Mesenchymal stem cell (in vitro differentiated cells and primary cell): ENCODE measurements at regions not wholly inside any gene's neighbourhood (a gene's known extent, or its start where the extent isn't known, plus 50 kb on each side); places are given as distances from the start of the nearest gene placed in this dataset.

Experiments
- DNase-seq: peaks from one replicate; pipeline ENCODE4 v3.0.0-alpha.2; 2013
- H2AFZ ChIP-seq: one replicate; pipeline ENCODE4 v1.6.1; 2013; ENCODE audit warnings: low read depth, mild to moderate bottlenecking, control low read depth, inconsistent platforms, low read length, moderate library complexity
- H2AK5ac ChIP-seq: 2 replicates; pipeline ENCODE4 v1.6.1; 2013; ENCODE audit warnings: low read length, moderate library complexity, mild to moderate bottlenecking, inconsistent platforms; ENCODE audit not compliant: severe bottlenecking
- H2BK120ac ChIP-seq: one replicate; pipeline ENCODE4 v1.6.1; 2013; ENCODE audit warnings: low read depth, mild to moderate bottlenecking, inconsistent platforms, low read length, moderate library complexity
- H2BK12ac ChIP-seq, 2 experiments: one replicate each; pipeline ENCODE4 v1.6.1; 2013; ENCODE audit warnings: inconsistent platforms in 2 of 2, low read length in 2 of 2, mild to moderate bottlenecking in 2 of 2, moderate library complexity in 2 of 2, control low read depth in 1 of 2
- H2BK15ac ChIP-seq: one replicate; pipeline ENCODE4 v1.6.1; 2013; ENCODE audit warnings: mild to moderate bottlenecking, low read depth, inconsistent platforms; ENCODE audit not compliant: poor library complexity, severe bottlenecking
- H2BK5ac ChIP-seq: 2 replicates; pipeline ENCODE4 v1.6.1; 2013; ENCODE audit warnings: low read depth, mild to moderate bottlenecking, low read length, control low read depth, inconsistent platforms; ENCODE audit not compliant: poor library complexity, severe bottlenecking
- H3K14ac ChIP-seq, 2 experiments: one replicate each; pipeline ENCODE4 v1.6.1; 2013; ENCODE audit warnings: inconsistent platforms in 2 of 2, low read length in 2 of 2, control low read depth in 1 of 2, mild to moderate bottlenecking in 1 of 2, moderate library complexity in 1 of 2
- H3K18ac ChIP-seq, 2 experiments: one replicate each; pipeline ENCODE4 v1.6.1; 2013; ENCODE audit warnings: inconsistent platforms in 2 of 2, low read length in 2 of 2, control low read depth in 1 of 2, low read depth in 1 of 2, mild to moderate bottlenecking in 1 of 2
- H3K23ac ChIP-seq, 2 experiments: one replicate each; pipeline ENCODE4 v1.6.1; 2013; ENCODE audit warnings: inconsistent platforms in 2 of 2, low read length in 2 of 2, mild to moderate bottlenecking in 2 of 2, moderate library complexity in 2 of 2, control low read depth in 1 of 2
- H3K27ac ChIP-seq: 2 replicates; pipeline ENCODE4 v1.5.1; 2013; ENCODE audit warnings: mild to moderate bottlenecking, moderate library complexity, low read length, control low read depth, inconsistent platforms; ENCODE audit not compliant: poor library complexity, severe bottlenecking
- H3K27me3 ChIP-seq, 2 experiments: 2 replicates each; pipeline versions ENCODE4 v1.6.1 to v1.7.0; 2013; ENCODE audit warnings: low read length in 2 of 2, mild to moderate bottlenecking in 2 of 2, moderate library complexity in 2 of 2, control low read depth in 1 of 2, inconsistent platforms in 1 of 2; ENCODE audit not compliant: control insufficient read depth in 1 of 2, insufficient read depth in 1 of 2
- H3K36me3 ChIP-seq, 2 experiments: 2 replicates each; pipeline versions ENCODE4 v1.6.1 to v1.7.0; 2013; ENCODE audit warnings: low read length in 2 of 2, control low read depth in 1 of 2, inconsistent platforms in 1 of 2, low read depth in 1 of 2, mild to moderate bottlenecking in 1 of 2; ENCODE audit not compliant: insufficient read depth in 2 of 2, control insufficient read depth in 1 of 2
- H3K4ac ChIP-seq, 2 experiments: one replicate each; pipeline ENCODE4 v1.6.1; 2013; ENCODE audit warnings: inconsistent platforms in 2 of 2, low read length in 2 of 2, mild to moderate bottlenecking in 2 of 2, moderate library complexity in 2 of 2, control low read depth in 1 of 2, low read depth in 1 of 2
- H3K4me1 ChIP-seq: 2 replicates; pipeline ENCODE4 v1.6.1; 2013; ENCODE audit warnings: low read depth, low read length, control low read depth; ENCODE audit not compliant: control insufficient read depth, insufficient read depth
- H3K4me2 ChIP-seq: 2 replicates; pipeline ENCODE4 v1.6.1; 2013; ENCODE audit warnings: low read length, mild to moderate bottlenecking, inconsistent platforms; ENCODE audit not compliant: poor library complexity, severe bottlenecking
- H3K4me3 ChIP-seq, 2 experiments: 2 replicates each; pipeline versions ENCODE4 v1.5.1 to v1.7.0; 2013; ENCODE audit warnings: low read length in 2 of 2, mild to moderate bottlenecking in 2 of 2, control low read depth in 1 of 2, low read depth in 1 of 2; ENCODE audit not compliant: insufficient read depth in 1 of 2
- H3K79me1 ChIP-seq: replicated peaks from 2 replicates; pipeline ENCODE4 v1.6.1; 2013; ENCODE audit warnings: mild to moderate bottlenecking, control low read depth, low read length, inconsistent platforms; ENCODE audit not compliant: poor library complexity, severe bottlenecking
- H3K9ac ChIP-seq: 2 replicates; pipeline ENCODE4 v1.7.0; 2013; ENCODE audit warnings: mild to moderate bottlenecking, low read length, moderate library complexity
- H3K9me3 ChIP-seq: 2 replicates; pipeline ENCODE4 v1.7.0; 2013; ENCODE audit warnings: mild to moderate bottlenecking, low read length; ENCODE audit not compliant: control insufficient read depth
- H4K8ac ChIP-seq: one replicate; pipeline ENCODE4 v1.6.1; 2013; ENCODE audit warnings: inconsistent platforms, mild to moderate bottlenecking, low read length, moderate library complexity
- H4K91ac ChIP-seq: one replicate; pipeline ENCODE4 v1.6.1; 2013; ENCODE audit warnings: mild to moderate bottlenecking, low read length, inconsistent platforms
- WGBS: methylation state at CpG from one replicate; pipeline ENCODE4 v1.1.7; 2013; ENCODE audit warnings: mixed read lengths; 5-methylcytosine and 5-hydroxymethylcytosine counted together

GRCh38 chr18:68555879-68556301, 159.0 kb downstream of the TMX3 start:
- Histone ChIP-seq H2BK12ac (no peak overlapping the region), H3K9ac (no peak overlapping the region), H3K4me2 (no peak overlapping the region), H3K27ac (no peak overlapping the region), H4K8ac (no peak overlapping the region), H3K4me3 (no peak overlapping the region), H3K4me1 (no peaks in the 10 kb centered on the region), H2AFZ (no peak overlapping the region), H3K36me3 (no peaks in the 10 kb centered on the region), H3K4ac (no peak overlapping the region), H3K27me3 (no peaks in the 10 kb centered on the region), H3K23ac (no peak overlapping the region), H3K14ac (no peak overlapping the region), H3K9me3 (no peaks in the 10 kb centered on the region), H2BK120ac (no peak overlapping the region), H3K18ac (no peak overlapping the region), H2BK5ac (no peak overlapping the region), H2AK5ac (no peak overlapping the region), H3K79me1 (no peaks in the 10 kb centered on the region), H2BK15ac (no peak overlapping the region), H4K91ac (no peak overlapping the region)
- DNase-seq = no peak

- no peaks in the 10 kb centered on the region for H3K36me3 ChIP-seq
- peaks cover 4% of the 10 kb centered on the region for H3K4me1 ChIP-seq
Measured at GRCh38 chr18:68548904-68549870, 165.7 kb downstream of the TMX3 start.

GRCh38 chr18:68543344-68543743, 171.6 kb downstream of the TMX3 start:
- no peak overlapping the region for H3K4ac ChIP-seq
- no peak overlapping the region for H2BK12ac ChIP-seq
- H2AK5ac ChIP-seq = no peak overlapping the region
- no peaks in the 10 kb centered on the region for H3K9me3 ChIP-seq
- no peak overlapping the region for H2BK120ac ChIP-seq
- H3K9ac ChIP-seq = no peak overlapping the region
- no peaks in the 10 kb centered on the region for H3K36me3 ChIP-seq
- no peak overlapping the region for H3K4me2 ChIP-seq
- H3K79me1 ChIP-seq = no peaks in the 10 kb centered on the region
- no peak overlapping the region for H4K91ac ChIP-seq
- H3K4me3 ChIP-seq = no peak overlapping the region
- H2BK5ac ChIP-seq = no peak overlapping the region
- no peak overlapping the region for H2AFZ ChIP-seq
- H3K14ac ChIP-seq = no peak overlapping the region
- H2BK15ac ChIP-seq = no peak overlapping the region
- no peak for DNase-seq
- H3K27me3 ChIP-seq = no peaks in the 10 kb centered on the region
- no peak overlapping the region for H4K8ac ChIP-seq
- 98% methylated on average over 2 of the region's 2 CpGs for WGBS
- no peak overlapping the region for H3K23ac ChIP-seq
- no peak overlapping the region for H3K27ac ChIP-seq
- H3K18ac ChIP-seq = peak overlapping the region in 1 of 2 experiments; percentile 21
- H3K4me1 ChIP-seq = no peaks in the 10 kb centered on the region

More at GRCh38 chr18:68548904-68549870, 165.7 kb downstream of the TMX3 start:
- Histone ChIP-seq H3K14ac (no peak overlapping the region), H3K4me2 (no peak overlapping the region), H3K4me3 (no peak overlapping the region), H2BK5ac (no peak overlapping the region), H3K23ac (no peak overlapping the region), H4K91ac (peak overlapping the region; percentile 93), H3K9ac (no peak overlapping the region), H2AK5ac (no peak overlapping the region), H2BK120ac (no peak overlapping the region), H2BK12ac (peak overlapping the region; percentile 96 to 98), H3K18ac (peak overlapping the region; percentile 45 to 82), H3K79me1 (no peaks in the 10 kb centered on the region), H2AFZ (no peak overlapping the region), H3K9me3 (no peaks in the 10 kb centered on the region), H2BK15ac (no peak overlapping the region), H3K4ac (peak overlapping the region in 1 of 2 experiments; percentile 89), H4K8ac (no peak overlapping the region), H3K27me3 (no peaks in the 10 kb centered on the region), H3K27ac (peak overlapping the region; percentile 37)
- WGBS = 70% methylated on average over 8 of the region's 9 CpGs
- DNase-seq = peak; percentile 60

GRCh38 chr18:68542846-68543245, 172.1 kb downstream of the TMX3 start:
- H3K36me3 ChIP-seq = no peaks in the 10 kb centered on the region
- no peak overlapping the region for H3K18ac ChIP-seq
- DNase-seq = no peak
- no peak overlapping the region for H2BK5ac ChIP-seq
- no peaks in the 10 kb centered on the region for H3K9me3 ChIP-seq
- H3K4me2 ChIP-seq = no peak overlapping the region
- no peak overlapping the region for H3K4me3 ChIP-seq
- H3K4me1 ChIP-seq = no peaks in the 10 kb centered on the region
- no peak overlapping the region for H3K9ac ChIP-seq
- H3K27ac ChIP-seq = no peak overlapping the region
- no peak overlapping the region for H2BK15ac ChIP-seq
- H4K91ac ChIP-seq = no peak overlapping the region
- H2AK5ac ChIP-seq = no peak overlapping the region
- H3K4ac ChIP-seq = no peak overlapping the region
- H4K8ac ChIP-seq = no peak overlapping the region
- H3K23ac ChIP-seq = no peak overlapping the region
- H2AFZ ChIP-seq = no peak overlapping the region
- no peak overlapping the region for H3K14ac ChIP-seq
- no peak overlapping the region for H2BK12ac ChIP-seq
- no peak overlapping the region for H2BK120ac ChIP-seq
- WGBS = no CpG with 5 or more reads among the region's 1 CpG
- no peaks in the 10 kb centered on the region for H3K79me1 ChIP-seq
- no peaks in the 10 kb centered on the region for H3K27me3 ChIP-seq
